Lower leg skin (tissue), 4 donors: ENCODE measurements at regions not wholly inside any gene's neighbourhood (a gene's known extent, or its start where the extent isn't known, plus 50 kb on each side); places are given as distances from the start of the nearest gene placed in this dataset.
A peak's percentile ranks its signal among the peaks of the same experiment; 100 is the strongest.

Experiments
- DNase-seq, 2 donors: peaks; one replicate each; pipeline ENCODE4 v3.0.0-alpha.2; 2019; ENCODE audit warnings: low spot score in 2 of 2
- H3K4me3 ChIP-seq: fragments of 200-600 bp; sonication (generic); 2 replicates; pipeline ENCODE4 v1.5.1; 2017; ENCODE audit warnings: mild to moderate bottlenecking, low read depth; ENCODE audit not compliant: poor library complexity, severe bottlenecking
- CTCF ChIP-seq, 3 donors: fragments of 450-650 bp; IDR thresholded peaks; one replicate each; pipeline ENCODE4 v1.5.1; 2016; ENCODE audit warnings: antibody characterized with exemption in 3 of 3, mild to moderate bottlenecking in 3 of 3, moderate library complexity in 2 of 3
- POLR2A ChIP-seq, 2 donors: fragments of 450-650 bp; IDR thresholded peaks; one replicate each; pipeline ENCODE4 v1.6.1; 2016 to 2017; ENCODE audit warnings: antibody characterized with exemption in 2 of 2, mild to moderate bottlenecking in 1 of 2, moderate library complexity in 1 of 2
- WGBS, 2 donors: methylation state at CpG; one replicate each; pipeline ENCODE4 v1.1.5; 2018; 5-methylcytosine and 5-hydroxymethylcytosine counted together
- intact Hi-C: fragments of 100-400 bp; cut with DNase I; formaldehyde crosslinking; loops from one replicate; pipeline ENCODE4 v1.15.0; 2023; ENCODE audit warnings: low total_unique reads

GRCh38 chr3:98644168-98644567 is 50.8 kb upstream of the CPOX start:
- WGBS, 2 donors = 77 to 82% methylated on average over 3 of the region's 3 CpGs
- DNase-seq = no peak
- no peak for TF ChIP-seq CTCF (IDR thresholded peaks at IDR 0.05)
- TF ChIP-seq POLR2A (IDR thresholded peaks at IDR 0.05) = no peak
- H3K4me3 ChIP-seq = no peak overlapping the region
- intact Hi-C loops = no loop called here

GRCh38 chr3:98645039-98645438 is 51.6 kb upstream of the CPOX start:
- no peak overlapping the region for H3K4me3 ChIP-seq
- intact Hi-C loops = no loop called here
- TF ChIP-seq POLR2A (IDR thresholded peaks at IDR 0.05) (no peak), CTCF (IDR thresholded peaks at IDR 0.05) (no peak)
- peak in 1 of 2 donors; percentile 24 for DNase-seq
- whole genome bisulfite sequencing, 2 donors = 32 to 45% methylated on average over 7 of the region's 7 CpGs

- intact Hi-C loops = no loop called here
- TF ChIP-seq CTCF (IDR thresholded peaks at IDR 0.05) = no peak
- TF ChIP-seq POLR2A (IDR thresholded peaks at IDR 0.05) = no peak
- DNase-seq = no peak
- H3K4me3 ChIP-seq = no peak overlapping the region
- WGBS, 2 donors = 65 to 68% methylated on average over 2 of the region's 2 CpGs
Observed at GRCh38 chr3:98646680-98647079, 53.3 kb upstream of the CPOX start.

GRCh38 chr3:98647197-98647596 is 53.8 kb upstream of the CPOX start:
- H3K4me3 ChIP-seq = no peak overlapping the region
- intact Hi-C loops = no loop called here
- DNase-seq = no peak
- 89% methylated on average over 4 of the region's 4 CpGs for WGBS, 2 donors
- no peak for TF ChIP-seq CTCF (IDR thresholded peaks at IDR 0.05)
- TF ChIP-seq POLR2A (IDR thresholded peaks at IDR 0.05) = no peak

- intact Hi-C loops = no loop called here
- 74 to 77% methylated on average over 3 of the region's 3 CpGs for WGBS, 2 donors
- H3K4me3 ChIP-seq = no peak overlapping the region
- TF ChIP-seq CTCF (IDR thresholded peaks at IDR 0.05) = no peak
- no peak for TF ChIP-seq POLR2A (IDR thresholded peaks at IDR 0.05)
- no peak for DNase-seq
Observed at GRCh38 chr3:98650971-98651779, 57.8 kb upstream of the CPOX start.

- TF ChIP-seq POLR2A (IDR thresholded peaks at IDR 0.05) (no peak), CTCF (IDR thresholded peaks at IDR 0.05) (no peak)
- no peak for DNase-seq
- intact Hi-C loops = no loop called here
- H3K4me3 ChIP-seq = no peak overlapping the region
Observed at GRCh38 chr3:98651780-98652077, 58.3 kb upstream of the CPOX start.
